HAP-1 (cell line): ENCODE measurements at regions not wholly inside any gene's neighbourhood (a gene's known extent, or its start where the extent isn't known, plus 50 kb on each side); places are given as distances from the start of the nearest gene placed in this dataset.
A peak's percentile ranks its signal among the peaks of the same experiment; 100 is the strongest.
"Not testable (repeated sequence)": the region's sequence is repeated elsewhere in the genome, so short reads cannot be mapped to it uniquely, and the experiment has no call there.

ENCODE experiments used
- DNase-seq, 2 experiments: peaks; one replicate each; pipeline ENCODE4 v3.0.0-alpha.2; 2016 to 2020; ENCODE audit warnings: low spot score in 2 of 2
- H3K27me3 ChIP-seq: fragments of 250-450 bp; sonication (Bioruptor Pico); 2 replicates; pipeline ENCODE4 v1.5.1; 2020; ENCODE audit warnings: low read depth, mild to moderate bottlenecking, moderate library complexity
- H3K36me3 ChIP-seq: fragments of 250-450 bp; sonication (Bioruptor Pico); replicated peaks from 2 replicates; pipeline ENCODE4 v1.5.1; 2020; ENCODE audit warnings: mild to moderate bottlenecking
- H3K4me1 ChIP-seq: fragments of 250-450 bp; sonication (Bioruptor Pico); 2 replicates; pipeline ENCODE4 v1.5.1; 2020; ENCODE audit warnings: mild to moderate bottlenecking
- H3K4me3 ChIP-seq: fragments of 250-450 bp; sonication (Bioruptor Pico); 2 replicates; pipeline ENCODE4 v1.5.1; 2020; ENCODE audit warnings: mild to moderate bottlenecking, moderate library complexity
- H3K9me3 ChIP-seq: fragments of 250-450 bp; sonication (Bioruptor Pico); 2 replicates; pipeline ENCODE4 v1.5.1; 2020; ENCODE audit warnings: mild to moderate bottlenecking, moderate library complexity
- in situ Hi-C: fragments of 300-500 bp; cut with MboI; formaldehyde crosslinking; loops from 3 replicates; pipeline ENCODE4 v1.14.3; 2020; ENCODE audit warnings: low sequenced_read_pairs, inconsistent platforms, mixed read lengths

DNA sequence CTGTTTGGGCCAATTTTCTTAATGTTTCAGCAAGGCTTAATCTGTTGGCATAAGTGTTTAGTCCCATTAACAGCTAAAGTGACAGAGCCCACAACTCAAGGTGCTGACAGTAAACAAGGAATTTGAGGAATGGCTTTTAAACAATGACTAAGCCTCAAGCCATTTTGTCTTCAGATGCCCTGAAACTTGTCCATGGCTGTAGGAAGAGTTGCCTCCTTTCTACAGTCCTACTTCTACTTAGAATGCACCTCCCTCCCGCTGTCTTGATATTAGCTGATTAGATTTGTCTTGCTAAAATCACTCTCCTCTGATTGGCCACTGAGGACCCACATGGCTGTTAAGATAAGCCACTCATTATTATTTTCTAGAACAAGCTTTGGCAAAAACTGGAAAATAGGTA lies 188.4 kb upstream of the OTX2 start:
- H3K9me3 ChIP-seq, result no peaks in the 10 kb centered on the region
- in situ Hi-C loops, result no loop called here
- H3K27me3 ChIP-seq, result no peaks in the 10 kb centered on the region
- H3K4me1 ChIP-seq, result peaks cover 33% of the 10 kb centered on the region
- no peak overlapping the region for H3K4me3 ChIP-seq
- H3K36me3 ChIP-seq, result no peaks in the 10 kb centered on the region
- peak; percentile 39 to 81 for DNase-seq

DNA sequence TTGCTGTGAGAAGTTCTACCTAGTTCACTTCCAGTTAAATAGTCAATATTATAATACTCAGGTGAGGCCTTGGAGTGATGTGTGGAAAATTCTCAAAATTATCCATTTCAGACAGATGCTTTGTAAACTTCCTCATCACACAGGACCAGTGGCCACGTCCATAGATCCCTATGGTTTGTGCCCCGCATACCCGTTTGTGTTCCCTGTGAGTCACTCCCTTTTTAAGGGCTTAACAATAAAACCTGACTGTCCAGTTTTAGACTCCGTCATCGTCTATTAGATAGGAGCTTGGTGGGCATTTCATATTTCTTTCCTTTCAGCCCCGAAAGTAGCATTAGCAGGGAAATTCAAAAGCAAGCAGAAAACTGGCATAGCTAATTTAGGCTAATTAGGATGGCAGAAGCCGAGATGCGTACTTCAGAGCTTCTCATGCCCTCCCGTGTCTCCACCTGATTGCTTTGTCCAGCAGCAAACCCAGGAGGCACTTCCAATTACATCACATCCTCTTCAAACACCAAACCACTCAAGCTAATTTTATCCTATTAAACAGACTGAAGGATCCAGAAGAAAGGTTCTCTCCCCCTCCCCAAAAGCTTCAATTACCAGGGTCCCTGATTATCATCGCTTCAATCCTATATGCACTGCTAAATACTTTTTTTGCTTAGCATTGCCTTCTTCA lies 186.6 kb upstream of the OTX2 start:
- Histone ChIP-seq H3K9me3 (no peaks in the 10 kb centered on the region), H3K27me3 (no peaks in the 10 kb centered on the region), H3K36me3 (no peaks in the 10 kb centered on the region), H3K4me3 (no peak overlapping the region), H3K4me1 (peaks cover 33% of the 10 kb centered on the region)
- in situ Hi-C loops, result no loop called here
- no peak for DNase-seq

- H3K9me3 ChIP-seq, result no peaks in the 10 kb centered on the region
- H3K4me1 ChIP-seq, result peaks cover 33% of the 10 kb centered on the region
- no peak for DNase-seq
- H3K27me3 ChIP-seq, result no peaks in the 10 kb centered on the region
- in situ Hi-C loops, result no loop called here
- H3K36me3 ChIP-seq, result no peaks in the 10 kb centered on the region
- no peak overlapping the region for H3K4me3 ChIP-seq
These were observed 184.7 kb upstream of the OTX2 start for GRCh38 chr14:56995010-56995409.

- Histone ChIP-seq H3K4me1 (peaks cover 21% of the 10 kb centered on the region), H3K27me3 (no peaks in the 10 kb centered on the region), H3K4me3 (no peak overlapping the region), H3K9me3 (no peaks in the 10 kb centered on the region; the same call in 1 of the 2 replicates), H3K36me3 (no peaks in the 10 kb centered on the region)
- in situ Hi-C loops, result no loop called here
- no peak for DNase-seq
These were observed 182.1 kb upstream of the OTX2 start for GRCh38 chr14:56992332-56992820.

- H3K9me3 ChIP-seq, DNase-seq, H3K36me3 ChIP-seq, H3K4me3 ChIP-seq, in situ Hi-C loops, H3K27me3 ChIP-seq: not testable (repeated sequence)
- peaks cover 23% of the 10 kb centered on the region for H3K4me1 ChIP-seq
These were observed 180.8 kb upstream of the OTX2 start for GRCh38 chr14:56990991-56991627.

DNA sequence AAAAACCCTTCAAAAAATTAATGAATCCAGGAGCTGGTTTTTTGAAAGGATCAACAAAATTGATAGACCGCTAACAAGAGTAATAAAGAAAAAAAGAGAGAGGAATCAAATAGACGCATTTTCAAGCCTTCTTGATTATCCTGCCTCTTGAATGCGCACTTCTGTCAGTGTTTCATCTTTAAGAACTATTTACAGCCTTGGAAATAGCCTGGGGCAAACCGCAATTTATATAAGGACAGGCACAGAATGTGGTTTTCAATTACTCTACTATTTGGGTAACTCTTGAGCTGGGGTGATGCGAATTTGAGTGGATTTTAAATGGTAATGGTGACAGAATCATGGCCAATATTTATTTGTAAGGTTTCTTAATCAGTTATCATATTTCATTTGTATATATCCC lies 179.1 kb upstream of the OTX2 start:
- Histone ChIP-seq H3K4me3 (no peak overlapping the region), H3K36me3 (no peaks in the 10 kb centered on the region), H3K4me1 (peaks cover 35% of the 10 kb centered on the region), H3K9me3 (no peaks in the 10 kb centered on the region; the same call in 1 of the 2 replicates), H3K27me3 (no peaks in the 10 kb centered on the region)
- peak; percentile 46 to 54 for DNase-seq
- in situ Hi-C loops, result no loop called here

GRCh38 chr14:56979936-56980335 lies 169.7 kb upstream of the OTX2 start:
- Histone ChIP-seq H3K27me3 (no peaks in the 10 kb centered on the region), H3K9me3 (no peaks in the 10 kb centered on the region), H3K36me3 (no peaks in the 10 kb centered on the region), H3K4me3 (no peak overlapping the region), H3K4me1 (peaks cover 44% of the 10 kb centered on the region)
- DNase-seq, result no peak
- in situ Hi-C loops, result no loop called here

DNA sequence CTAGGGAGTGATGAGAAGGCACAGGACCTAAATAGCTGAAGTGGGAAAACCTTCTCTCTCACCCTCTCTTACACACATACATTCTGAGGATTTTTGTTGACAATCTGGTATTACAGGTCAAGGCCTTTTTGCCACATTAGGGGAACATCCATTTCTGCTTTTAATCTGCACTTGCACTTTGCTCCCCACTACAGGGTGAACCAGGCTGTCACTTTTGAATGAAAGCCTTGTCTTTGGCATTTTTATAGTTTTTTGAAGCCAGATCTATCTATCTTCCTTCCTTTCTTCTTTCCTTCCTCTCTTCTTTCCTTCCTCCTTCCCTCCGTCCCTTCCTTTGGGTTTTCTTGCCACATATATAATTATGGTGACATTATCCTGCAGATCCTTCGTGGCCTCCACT lies 165.9 kb upstream of the OTX2 start:
- in situ Hi-C loops, result no loop called here
- H3K9me3 ChIP-seq, result no peaks in the 10 kb centered on the region
- H3K4me1 ChIP-seq, result peaks cover 19% of the 10 kb centered on the region
- no peaks in the 10 kb centered on the region for H3K27me3 ChIP-seq
- no peaks in the 10 kb centered on the region for H3K36me3 ChIP-seq
- no peak overlapping the region for H3K4me3 ChIP-seq
- DNase-seq, result no peak

- Histone ChIP-seq H3K4me1 (peaks cover 12% of the 10 kb centered on the region), H3K4me3 (no peak overlapping the region), H3K36me3 (no peaks in the 10 kb centered on the region), H3K9me3 (no peaks in the 10 kb centered on the region), H3K27me3 (no peaks in the 10 kb centered on the region)
- DNase-seq, result no peak
- in situ Hi-C loops, result no loop called here
These were observed 165.2 kb upstream of the OTX2 start for GRCh38 chr14:56975521-56975920.

GRCh38 chr14:56972948-56973347 lies 162.7 kb upstream of the OTX2 start:
- H3K36me3 ChIP-seq, result no peaks in the 10 kb centered on the region
- in situ Hi-C loops, result no loop called here
- DNase-seq, result no peak
- H3K27me3 ChIP-seq, result no peaks in the 10 kb centered on the region
- no peak overlapping the region for H3K4me3 ChIP-seq
- 0 out of 2 replicates have a peak, but pooled peaks cover 5% of the 10 kb centered on the region for H3K4me1 ChIP-seq
- H3K9me3 ChIP-seq, result peaks cover 3% of the 10 kb centered on the region

GRCh38 chr14:56964895-56965294 lies 154.6 kb upstream of the OTX2 start:
- peaks cover 46% of the 10 kb centered on the region for H3K4me1 ChIP-seq
- H3K27me3 ChIP-seq, result no peaks in the 10 kb centered on the region
- no peak for DNase-seq
- no peaks in the 10 kb centered on the region for H3K36me3 ChIP-seq
- H3K9me3 ChIP-seq, result peaks cover 3% of the 10 kb centered on the region
- no peak overlapping the region for H3K4me3 ChIP-seq
- in situ Hi-C loops, result no loop called here

- DNase-seq, result no peak
- Histone ChIP-seq H3K4me1 (peaks cover 52% of the 10 kb centered on the region), H3K36me3 (no peaks in the 10 kb centered on the region), H3K27me3 (no peaks in the 10 kb centered on the region), H3K4me3 (no peak overlapping the region), H3K9me3 (no peaks in the 10 kb centered on the region)
- in situ Hi-C loops, result no loop called here
These were observed 153.1 kb upstream of the OTX2 start for GRCh38 chr14:56963381-56963780.

- Histone ChIP-seq H3K4me3 (no peak overlapping the region), H3K27me3 (no peaks in the 10 kb centered on the region), H3K9me3 (no peaks in the 10 kb centered on the region), H3K36me3 (no peaks in the 10 kb centered on the region), H3K4me1 (peaks cover 52% of the 10 kb centered on the region)
- peak; percentile 36 to 92 for DNase-seq
- in situ Hi-C loops, result no loop called here
These were observed 152.3 kb upstream of the OTX2 start for GRCh38 chr14:56962444-56963080.

DNA sequence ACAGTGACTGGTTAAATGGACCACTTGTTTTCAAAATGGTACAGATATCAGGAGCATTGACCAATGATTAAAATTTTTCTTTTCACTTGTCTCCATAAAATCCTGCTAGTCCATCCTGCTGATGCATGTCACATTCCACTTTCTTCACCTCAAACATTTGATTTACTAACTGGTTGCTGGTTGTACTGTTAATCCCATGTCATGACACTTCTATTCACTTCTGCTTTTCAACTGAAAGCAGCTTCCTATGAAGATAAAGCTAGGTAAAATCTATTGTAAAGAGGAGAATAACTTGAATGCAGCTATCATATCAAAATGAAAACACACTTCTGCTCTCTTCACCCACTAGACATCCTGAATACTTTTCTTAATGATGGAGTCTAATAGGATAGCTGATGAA lies 149.6 kb upstream of the OTX2 start:
- peaks cover 44% of the 10 kb centered on the region for H3K4me1 ChIP-seq
- peak in 1 of 2 experiments; percentile 37 for DNase-seq
- in situ Hi-C loops, result no loop called here
- H3K36me3 ChIP-seq, result no peaks in the 10 kb centered on the region
- no peaks in the 10 kb centered on the region for H3K27me3 ChIP-seq
- no peaks in the 10 kb centered on the region for H3K9me3 ChIP-seq
- no peak overlapping the region for H3K4me3 ChIP-seq
